ENCODE measurements at regions not wholly inside any gene's neighbourhood (a gene's known extent, or its start where the extent isn't known, plus 50 kb on each side); places are given as distances from the start of the nearest gene placed in this dataset.
"Not testable (repeated sequence)": the region's sequence is repeated elsewhere in the genome, so short reads cannot be mapped to it uniquely, and the experiment has no call there.

- Histone ChIP-seq H3K27ac (ENCODE audit: low read depth, low read length) (no peak overlapping the region), H3K4me3 (ENCODE audit: low read depth, low read length) (no peak overlapping the region), H3K27me3 (ENCODE audit: control insufficient read depth, insufficient read depth, low read length) (no peaks in the 10 kb centered on the region), H3K9me3 (ENCODE audit: control insufficient read depth, insufficient read depth, low read length) (no peaks in the 10 kb centered on the region)
- ChIA-PET CTCF (interaction anchor here (0.6 kb wide), 1 partner anchor 218 kb away, joined by 3 read pairs; no protein-coding TSS in a partner anchor), POLR2A (no interaction called here)
- DNase-seq (ENCODE audit: low read depth, low spot score) = no peak
- no peak for TF ChIP-seq CTCF (IDR thresholded peaks at IDR 0.05; ENCODE audit: low read depth, low read length)
Observed at GRCh38 chr7:133157045-133157444, 75.2 kb upstream of the CHCHD3 start.

- Histone ChIP-seq H3K4me3 (ENCODE audit: low read depth, low read length) (no peak overlapping the region), H3K27ac (ENCODE audit: low read depth, low read length) (no peak overlapping the region), H3K9me3 (ENCODE audit: control insufficient read depth, insufficient read depth, low read length) (no peaks in the 10 kb centered on the region), H3K27me3 (ENCODE audit: control insufficient read depth, insufficient read depth, low read length) (no peaks in the 10 kb centered on the region)
- POLR2A ChIA-PET = no interaction called here
- no peak for DNase-seq (ENCODE audit: low read depth, low spot score)
- CTCF ChIA-PET = no interaction called here
- no peak for TF ChIP-seq CTCF (IDR thresholded peaks at IDR 0.05; ENCODE audit: low read depth, low read length)
Observed at GRCh38 chr7:133164498-133164897, 82.6 kb upstream of the CHCHD3 start.

- Histone ChIP-seq H3K27ac (ENCODE audit: low read depth, low read length) (no peak overlapping the region), H3K4me3 (ENCODE audit: low read depth, low read length) (no peak overlapping the region), H3K27me3 (ENCODE audit: control insufficient read depth, insufficient read depth, low read length) (no peaks in the 10 kb centered on the region), H3K9me3 (ENCODE audit: control insufficient read depth, insufficient read depth, low read length) (no peaks in the 10 kb centered on the region)
- no peak for TF ChIP-seq CTCF (IDR thresholded peaks at IDR 0.05; ENCODE audit: low read depth, low read length)
- CTCF ChIA-PET = no interaction called here
- POLR2A ChIA-PET = no interaction called here
- no peak for DNase-seq (ENCODE audit: low read depth, low spot score)
Observed at GRCh38 chr7:133165001-133165400, 83.1 kb upstream of the CHCHD3 start.

- no peak overlapping the region for H3K27ac ChIP-seq (ENCODE audit: low read depth, low read length)
- no peaks in the 10 kb centered on the region for H3K9me3 ChIP-seq (ENCODE audit: control insufficient read depth, insufficient read depth, low read length)
- TF ChIP-seq CTCF (IDR thresholded peaks at IDR 0.05; ENCODE audit: low read depth, low read length) = no peak
- H3K4me3 ChIP-seq (ENCODE audit: low read depth, low read length) = no peak overlapping the region
- no peak for DNase-seq (ENCODE audit: low read depth, low spot score)
- no peaks in the 10 kb centered on the region for H3K27me3 ChIP-seq (ENCODE audit: control insufficient read depth, insufficient read depth, low read length)
- CTCF ChIA-PET = no interaction called here
- POLR2A ChIA-PET = no interaction called here
Observed at GRCh38 chr7:133165529-133165928, 83.6 kb upstream of the CHCHD3 start.

GRCh38 chr7:133167300-133167699 lies 85.4 kb upstream of the CHCHD3 start:
- ChIA-PET CTCF (no interaction called here), POLR2A (no interaction called here)

GRCh38 chr7:133169167-133169822 lies 83.6 kb upstream of the EXOC4 start:
- DNase-seq (ENCODE audit: low read depth, low spot score); POLR2A ChIA-PET; H3K9me3 ChIP-seq (ENCODE audit: control insufficient read depth, insufficient read depth, low read length); H3K4me3 ChIP-seq (ENCODE audit: low read depth, low read length); H3K27ac ChIP-seq (ENCODE audit: low read depth, low read length); H3K27me3 ChIP-seq (ENCODE audit: control insufficient read depth, insufficient read depth, low read length); CTCF ChIA-PET: not testable (repeated sequence)

More at GRCh38 chr7:133167300-133167699, 85.4 kb upstream of the CHCHD3 start:
- TF ChIP-seq CTCF (IDR thresholded peaks at IDR 0.05; ENCODE audit: low read depth, low read length) = no peak
- Histone ChIP-seq H3K27me3 (ENCODE audit: control insufficient read depth, insufficient read depth, low read length) (peaks cover 2% of the 10 kb centered on the region), H3K27ac (ENCODE audit: low read depth, low read length) (no peak overlapping the region), H3K4me3 (ENCODE audit: low read depth, low read length) (no peak overlapping the region), H3K9me3 (ENCODE audit: control insufficient read depth, insufficient read depth, low read length) (no peaks in the 10 kb centered on the region)
- DNase-seq (ENCODE audit: low read depth, low spot score) = no peak

GRCh38 chr7:133177476-133177875 lies 75.4 kb upstream of the EXOC4 start:
- DNase-seq (ENCODE audit: low read depth, low spot score); H3K27ac ChIP-seq (ENCODE audit: low read depth, low read length); H3K4me3 ChIP-seq (ENCODE audit: low read depth, low read length); CTCF ChIA-PET; H3K9me3 ChIP-seq (ENCODE audit: control insufficient read depth, insufficient read depth, low read length); H3K27me3 ChIP-seq (ENCODE audit: control insufficient read depth, insufficient read depth, low read length); POLR2A ChIA-PET: not testable (repeated sequence)

All from AG04450 (cell line).